ENCODE measurements at regions not wholly inside any gene's neighbourhood (a gene's known extent, or its start where the extent isn't known, plus 50 kb on each side); places are given as distances from the start of the nearest gene placed in this dataset.

DNA sequence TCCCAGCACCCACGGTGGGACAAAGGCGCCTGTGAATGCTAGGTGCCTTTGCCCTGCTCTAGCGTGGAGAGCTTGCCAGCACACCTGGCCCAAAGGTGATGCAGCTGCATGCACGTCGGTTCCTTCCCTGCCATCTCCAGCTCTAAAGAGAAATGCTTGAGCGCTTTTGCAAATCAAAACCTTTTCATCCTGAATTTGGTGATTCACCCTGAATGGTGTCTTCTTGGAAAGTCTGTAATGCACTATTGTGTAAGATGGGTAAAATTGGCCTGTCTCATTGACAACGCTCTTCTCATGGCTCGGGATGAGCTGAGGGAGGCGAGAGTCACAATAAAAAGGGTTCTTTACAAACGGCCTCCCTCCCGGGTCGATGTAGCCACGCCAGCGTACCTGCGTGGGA is 103.1 kb upstream of the ID4 start:
- no peak for DNase-seq (ENCODE audit: low spot score)
- no peak for TF ChIP-seq CTCF (IDR thresholded peaks at IDR 0.05; ENCODE audit: extremely low read depth, missing control alignments)

DNA sequence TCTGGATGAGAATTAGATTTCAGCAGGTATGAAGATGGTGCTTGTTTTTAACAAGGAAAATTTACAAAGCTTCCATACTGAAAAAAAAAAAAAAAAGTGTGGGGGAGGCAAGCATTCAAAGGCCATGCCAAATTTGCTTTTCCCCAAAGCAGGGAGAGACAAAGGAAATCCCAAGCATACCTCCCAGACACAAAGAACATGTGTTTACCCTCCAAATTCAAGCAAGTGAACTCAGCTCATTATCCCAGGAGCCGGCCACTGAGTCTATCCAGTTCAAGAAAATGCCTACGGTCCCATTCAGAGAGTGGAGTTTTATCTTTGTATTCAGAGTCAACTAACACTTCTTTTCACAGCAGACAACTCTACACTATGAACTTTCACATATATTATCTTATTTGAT is 102.7 kb upstream of the ID4 start:
- TF ChIP-seq CTCF (IDR thresholded peaks at IDR 0.05; ENCODE audit: extremely low read depth, missing control alignments): no peak
- no peak for DNase-seq (ENCODE audit: low spot score)

- TF ChIP-seq CTCF (IDR thresholded peaks at IDR 0.05; ENCODE audit: extremely low read depth, missing control alignments): no peak
- no peak for DNase-seq (ENCODE audit: low spot score)
These were observed 101.1 kb upstream of the ID4 start for GRCh38 chr6:19736066-19736465.

DNA sequence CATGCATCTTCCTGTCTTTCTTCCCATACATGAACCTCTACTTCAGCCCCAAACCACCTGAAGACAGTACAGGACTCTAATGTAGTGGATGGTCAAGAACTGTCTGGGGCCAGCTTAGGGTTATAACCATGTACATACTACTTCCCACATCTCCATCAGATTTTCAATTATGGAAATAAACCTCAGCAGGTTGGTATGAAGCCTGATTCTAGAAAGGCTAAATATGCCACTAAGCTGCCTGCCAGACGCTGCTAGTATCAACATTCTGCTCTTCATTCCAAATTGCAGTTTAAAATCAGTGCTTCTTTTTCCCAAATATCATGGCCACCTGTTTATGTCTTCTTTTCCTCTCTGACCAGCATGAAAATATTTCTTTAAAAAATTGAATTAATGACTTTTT is 99.2 kb upstream of the ID4 start:
- TF ChIP-seq CTCF (IDR thresholded peaks at IDR 0.05; ENCODE audit: extremely low read depth, missing control alignments): no peak
- DNase-seq (ENCODE audit: low spot score): no peak

- no peak for TF ChIP-seq CTCF (IDR thresholded peaks at IDR 0.05; ENCODE audit: extremely low read depth, missing control alignments)
- no peak for DNase-seq (ENCODE audit: low spot score)
These were observed 87.4 kb upstream of the ID4 start for GRCh38 chr6:19749722-19750121.

DNA sequence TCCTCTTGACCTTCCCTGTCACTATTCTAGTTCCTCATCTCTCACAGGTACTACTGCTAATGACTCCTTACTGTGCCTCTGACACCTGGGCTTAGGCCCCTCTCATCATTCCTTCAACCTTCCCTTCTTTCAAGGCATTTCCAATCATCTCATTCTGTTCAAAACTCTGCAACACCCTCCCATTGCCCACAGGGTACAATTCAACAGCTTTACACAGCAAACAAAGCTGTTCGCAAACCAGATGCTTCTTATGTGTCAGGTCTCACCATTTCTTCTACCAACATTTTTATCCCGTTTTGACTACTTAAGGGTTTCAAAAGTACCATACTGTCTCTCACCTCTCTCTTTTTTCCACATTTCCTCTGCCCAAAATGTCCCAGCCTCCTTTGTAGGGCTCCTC is 84.4 kb upstream of the ID4 start:
- TF ChIP-seq CTCF (IDR thresholded peaks at IDR 0.05; ENCODE audit: extremely low read depth, missing control alignments): no peak
- DNase-seq (ENCODE audit: low spot score): no peak

GRCh38 chr6:19753826-19754225 is 83.3 kb upstream of the ID4 start:
- no peak for TF ChIP-seq CTCF (IDR thresholded peaks at IDR 0.05; ENCODE audit: extremely low read depth, missing control alignments)
- DNase-seq (ENCODE audit: low spot score): no peak

Data from GM20000 (cell line).